ENCODE measurements at regions not wholly inside any gene's neighbourhood (a gene's known extent, or its start where the extent isn't known, plus 50 kb on each side); places are given as distances from the start of the nearest gene placed in this dataset.

GRCh38 chr2:18473241-18474181 is 86.9 kb downstream of the RDH14 start:
- in situ Hi-C loops (cut with HindIII; ENCODE audit: low sequenced_read_pairs), result no loop called here

DNA sequence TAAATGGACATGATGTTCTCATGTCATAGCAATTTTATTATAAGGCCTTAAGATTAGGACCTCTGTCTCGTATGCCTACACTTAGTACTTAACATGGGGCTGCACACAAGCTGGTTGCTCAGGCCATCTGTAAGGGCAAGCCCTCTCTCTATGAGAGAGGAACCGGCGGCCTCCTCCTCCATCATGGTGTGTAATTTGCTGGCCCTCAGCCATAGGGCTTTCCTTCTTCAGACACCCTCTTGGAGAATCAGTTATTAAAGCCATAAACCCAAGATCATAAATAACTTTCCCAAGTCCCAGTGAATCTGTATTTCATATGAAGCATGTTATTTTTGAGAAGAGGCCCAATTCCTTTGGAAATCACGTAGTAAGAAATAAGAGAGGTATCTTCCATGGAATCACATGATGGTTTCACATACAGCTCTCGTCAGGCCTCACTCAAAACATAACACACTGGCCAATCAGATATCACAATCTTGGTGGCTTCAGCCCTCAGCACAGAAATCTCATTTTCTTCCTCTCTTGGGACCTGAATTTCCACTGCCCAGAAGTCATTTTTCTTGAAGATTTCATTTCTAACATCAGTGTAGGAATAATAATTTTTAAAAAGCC is 92.6 kb downstream of the RDH14 start:
- in situ Hi-C loops (cut with HindIII; ENCODE audit: low sequenced_read_pairs), result no loop called here

GRCh38 chr2:18465979-18466378 is 94.5 kb downstream of the RDH14 start:
- in situ Hi-C loops (cut with HindIII; ENCODE audit: low sequenced_read_pairs), result no loop called here

DNA sequence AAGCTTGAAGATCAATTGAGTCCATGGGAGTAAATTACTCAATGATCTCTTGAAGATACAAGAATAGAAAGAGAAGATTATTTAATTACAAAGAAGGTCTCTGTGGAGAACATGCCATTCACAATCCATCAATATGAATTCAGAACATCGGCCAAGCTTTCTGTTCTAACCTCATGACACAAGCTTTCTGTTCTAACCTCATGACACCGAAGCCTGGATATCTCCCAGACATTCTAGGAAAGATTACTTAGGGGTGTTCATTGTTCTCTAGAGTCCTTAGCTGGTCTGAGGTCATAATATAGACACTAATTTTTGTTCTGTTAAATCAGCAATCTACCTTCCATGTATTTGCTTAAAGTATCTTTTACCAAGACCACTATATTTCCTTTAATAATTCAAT is 95.5 kb downstream of the RDH14 start:
- in situ Hi-C loops (cut with HindIII; ENCODE audit: low sequenced_read_pairs), result no loop called here

GRCh38 chr2:18456026-18456425 is 104.4 kb downstream of the RDH14 start:
- in situ Hi-C loops (cut with HindIII; ENCODE audit: low sequenced_read_pairs), result no loop called here

GRCh38 chr2:18455236-18455862 is 105.1 kb downstream of the RDH14 start:
- in situ Hi-C loops (cut with HindIII; ENCODE audit: low sequenced_read_pairs), result no loop called here

- in situ Hi-C loops (cut with HindIII; ENCODE audit: low sequenced_read_pairs), result no loop called here
Observed at GRCh38 chr2:18454692-18455235, 105.7 kb downstream of the RDH14 start.

- in situ Hi-C loops (cut with HindIII; ENCODE audit: low sequenced_read_pairs), result no loop called here
Observed at GRCh38 chr2:18446715-18447114, 113.7 kb downstream of the RDH14 start.

- in situ Hi-C loops (cut with HindIII; ENCODE audit: low sequenced_read_pairs), result no loop called here
Observed at GRCh38 chr2:18445433-18446320, 114.8 kb downstream of the RDH14 start.

DNA sequence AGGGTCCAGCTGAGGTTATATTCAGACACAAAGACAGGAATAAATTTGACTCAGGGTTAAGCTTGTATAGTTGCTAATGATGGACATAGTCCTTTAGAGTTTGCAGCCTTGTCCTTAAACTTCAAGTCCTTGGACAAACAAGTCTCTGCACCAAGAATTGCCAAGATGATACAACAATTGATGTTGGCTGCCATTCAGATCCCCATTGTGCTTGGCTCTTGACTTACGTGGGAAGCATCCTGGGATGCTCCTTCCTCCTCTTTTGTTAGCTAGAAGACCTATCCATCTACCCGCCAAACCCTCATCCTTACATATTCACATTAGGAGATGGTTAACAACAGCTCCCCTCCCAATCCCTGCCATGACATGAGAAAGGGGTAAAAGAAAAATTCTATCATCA is 115.6 kb downstream of the RDH14 start:
- in situ Hi-C loops (cut with HindIII; ENCODE audit: low sequenced_read_pairs), result no loop called here

DNA sequence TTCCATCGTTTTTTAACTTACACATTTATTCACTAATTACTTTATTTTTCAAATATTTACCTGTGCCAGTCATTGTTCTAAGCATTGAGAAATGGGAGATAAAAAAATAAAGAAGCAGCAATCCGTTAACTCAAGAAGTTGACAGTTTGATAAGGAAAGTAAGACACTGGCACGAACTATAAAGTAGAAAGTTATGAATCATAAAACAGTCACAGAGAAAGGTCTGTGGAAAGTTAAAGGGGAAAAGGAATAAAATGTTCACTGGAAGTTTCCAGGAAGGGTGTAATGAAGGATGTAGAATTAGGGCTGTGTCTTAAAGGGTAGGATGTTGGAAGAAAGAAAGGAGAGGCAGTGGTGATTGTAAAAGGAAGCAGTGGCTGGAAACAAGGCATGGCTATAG is 118.9 kb downstream of the RDH14 start:
- in situ Hi-C loops (cut with HindIII; ENCODE audit: low sequenced_read_pairs), result no loop called here

DNA sequence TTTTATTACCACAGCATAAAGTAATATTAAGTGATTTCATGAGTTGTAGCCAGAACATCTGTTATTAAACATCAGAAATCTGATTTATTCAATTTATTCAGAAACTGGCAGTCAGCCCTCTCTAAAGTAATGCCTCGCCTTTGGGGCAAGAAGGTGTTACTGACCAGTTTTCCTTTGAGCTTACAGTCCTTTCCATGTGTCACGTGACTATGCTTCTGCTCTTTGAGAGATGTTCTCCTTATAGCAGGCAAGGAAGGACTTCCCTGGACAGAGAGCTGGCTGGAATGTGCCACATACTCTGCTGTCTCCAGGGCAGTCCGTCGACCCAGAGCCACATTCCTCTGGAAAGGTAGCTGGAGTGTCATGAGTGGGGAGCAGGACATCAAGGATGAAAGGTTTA is 119.7 kb downstream of the RDH14 start:
- in situ Hi-C loops (cut with HindIII; ENCODE audit: low sequenced_read_pairs), result no loop called here

DNA sequence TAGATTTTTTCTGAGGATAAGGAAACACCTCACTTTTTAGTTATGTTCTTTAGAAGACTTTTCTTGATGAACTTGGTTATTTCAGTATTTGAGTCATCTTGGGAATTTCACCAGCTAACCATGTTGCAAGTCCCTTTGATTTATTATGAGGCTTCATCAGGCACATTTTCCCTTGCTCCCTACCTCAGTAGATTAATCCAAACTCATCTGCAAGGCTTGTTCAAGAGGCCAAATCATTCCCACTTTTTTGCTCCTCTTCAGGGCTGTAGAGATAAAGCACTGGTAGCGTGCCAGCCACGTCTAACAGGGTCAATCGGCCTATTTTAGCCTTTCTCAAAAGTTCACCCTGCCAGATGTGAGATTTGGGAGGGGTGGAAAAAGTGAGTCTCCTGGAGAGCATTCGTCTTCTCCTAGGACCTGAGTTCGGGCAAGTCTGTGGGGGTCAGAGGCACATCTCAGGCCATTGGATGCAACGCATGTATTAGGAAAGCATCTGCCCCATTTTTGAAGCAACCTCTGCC is 120.3 kb downstream of the RDH14 start:
- in situ Hi-C loops (cut with HindIII; ENCODE audit: low sequenced_read_pairs), result no loop called here

GRCh38 chr2:18439716-18440115 is 120.7 kb downstream of the RDH14 start:
- in situ Hi-C loops (cut with HindIII; ENCODE audit: low sequenced_read_pairs), result no loop called here

- in situ Hi-C loops (cut with HindIII; ENCODE audit: low sequenced_read_pairs), result no loop called here
Observed at GRCh38 chr2:18437909-18438308, 122.5 kb downstream of the RDH14 start.

GRCh38 chr2:18436503-18437005 is 123.9 kb downstream of the RDH14 start:
- in situ Hi-C loops (cut with HindIII; ENCODE audit: low sequenced_read_pairs), result no loop called here

- in situ Hi-C loops (cut with HindIII; ENCODE audit: low sequenced_read_pairs), result no loop called here
Observed at GRCh38 chr2:18435426-18436037, 124.9 kb downstream of the RDH14 start.

- in situ Hi-C loops (cut with HindIII; ENCODE audit: low sequenced_read_pairs), result no loop called here
Observed at GRCh38 chr2:18433872-18434271, 126.6 kb downstream of the RDH14 start.

GRCh38 chr2:18432999-18433398 is 127.5 kb downstream of the RDH14 start:
- in situ Hi-C loops (cut with HindIII; ENCODE audit: low sequenced_read_pairs), result no loop called here
